Endothelial cell of umbilical vein (primary cell): ENCODE measurements at regions not wholly inside any gene's neighbourhood (a gene's known extent, or its start where the extent isn't known, plus 50 kb on each side); places are given as distances from the start of the nearest gene placed in this dataset.
"Not testable (repeated sequence)": the region's sequence is repeated elsewhere in the genome, so short reads cannot be mapped to it uniquely, and the experiment has no call there.

Source experiments
- BruUV-seq: library from RNA; stranded (reverse); fragments of 400-500 nt; replicated peaks from 2 replicates; lab custom pipeline; 2021; lab: Mats Ljungman, UMichigan
- CTCF ChIA-PET: fragments of 300-600, 350-600 bp; sonication (Branson Sonifier 250); formaldehyde crosslinking; loops from one replicate; lab custom pipeline; 2021; ENCODE audit warnings: antibody characterized with exemption, inconsistent platforms; lab: Charles Lee
- POLR2A ChIA-PET: fragments of 300-600, 350-600 bp; sonication (Branson Sonifier 250); formaldehyde crosslinking; loops from one replicate; lab custom pipeline; 2021; ENCODE audit warnings: antibody characterized with exemption, inconsistent platforms; lab: Charles Lee
- DNase-seq: peaks from one replicate; pipeline ENCODE4 v3.0.0-alpha.2; 2011; ENCODE audit warnings: low read depth, low spot score
- FAIRE-seq: peaks from 2 replicates; lab custom pipeline; 2011; peaks lifted over from hg19 to GRCh38; lab: Jason Lieb, UNC
- H2AFZ ChIP-seq: 2 replicates; pipeline ENCODE4 v1.6.0; 2012; ENCODE audit warnings: low read depth, low read length, control low read depth, inconsistent platforms
- H3K27ac ChIP-seq: 2 replicates; pipeline ENCODE4 v1.5.1; 2011; ENCODE audit warnings: low read depth, mild to moderate bottlenecking, control low read depth, low read length, moderate library complexity; ENCODE audit not compliant: insufficient read depth
- H3K27me3 ChIP-seq, 2 experiments: 2 replicates each; pipeline versions ENCODE4 v1.6.0 to v1.6.1; 2011; ENCODE audit warnings: low read length in 2 of 2, mixed read lengths in 1 of 2; ENCODE audit not compliant: control insufficient read depth in 2 of 2, insufficient read depth in 2 of 2
- H3K36me3 ChIP-seq, 2 experiments: 2 replicates in 1 of 2; 3 replicates in 1 of 2; pipeline ENCODE4 v1.5.1; 2011; ENCODE audit warnings: low read length in 2 of 2, mild to moderate bottlenecking in 1 of 2, moderate library complexity in 1 of 2; ENCODE audit not compliant: control insufficient read depth in 2 of 2, insufficient read depth in 2 of 2; ENCODE audit errors: extremely low read depth in 1 of 2
- H3K4me1 ChIP-seq: 3 replicates; pipeline ENCODE4 v1.5.1; 2011; ENCODE audit warnings: mild to moderate bottlenecking, low read length; ENCODE audit not compliant: control insufficient read depth, insufficient read depth; ENCODE audit errors: extremely low read depth
- H3K4me2 ChIP-seq: 2 replicates; pipeline ENCODE4 v1.6.1; 2011; ENCODE audit warnings: low read length, control low read depth, mixed read lengths; ENCODE audit not compliant: insufficient read depth
- H3K4me3 ChIP-seq, 3 experiments: fragments of 200-600 bp in 1 of 3; sonication (generic), shearing (Covaris generic) in 1 of 3; replicated peaks in 1 of 3; 2 replicates each; pipeline ENCODE4 v1.5.1; 2011 to 2016; ENCODE audit warnings: control low read depth in 3 of 3, low read length in 3 of 3, mild to moderate bottlenecking in 2 of 3, inconsistent platforms in 1 of 3, low read depth in 1 of 3, moderate library complexity in 1 of 3; ENCODE audit not compliant: insufficient read depth in 1 of 3
- H3K79me2 ChIP-seq: 2 replicates; pipeline ENCODE4 v1.6.0; 2012; ENCODE audit warnings: low read length, inconsistent platforms; ENCODE audit not compliant: control insufficient read depth, insufficient read depth
- H3K9ac ChIP-seq: replicated peaks from 2 replicates; pipeline ENCODE3; 2011; ENCODE audit warnings: low read length, control low read depth; ENCODE audit not compliant: insufficient read depth; ENCODE audit errors: extremely low read depth
- H3K9me1 ChIP-seq: replicated peaks from 3 replicates; pipeline ENCODE4 v1.6.0; 2011; ENCODE audit warnings: mild to moderate bottlenecking, low read length; ENCODE audit not compliant: control insufficient read depth, insufficient read depth; ENCODE audit errors: extremely low read depth
- H3K9me3 ChIP-seq: replicated peaks from 2 replicates; pipeline ENCODE4 v1.5.1; 2012; ENCODE audit warnings: low read length, inconsistent platforms; ENCODE audit not compliant: control insufficient read depth, insufficient read depth
- H4K20me1 ChIP-seq: replicated peaks from 2 replicates; pipeline ENCODE3; 2011; ENCODE audit warnings: mild to moderate bottlenecking, low read length; ENCODE audit not compliant: control insufficient read depth, insufficient read depth; ENCODE audit errors: extremely low read depth
- EZH2 ChIP-seq: IDR thresholded peaks from 2 replicates; pipeline ENCODE4 v1.6.1; 2012; ENCODE audit warnings: borderline replicate concordance, low read depth, mild to moderate bottlenecking, moderate library complexity, low read length, inconsistent platforms; ENCODE audit not compliant: severe bottlenecking
- FOS ChIP-seq: IDR thresholded peaks from 2 replicates; pipeline ENCODE4 v1.6.1; 2011; ENCODE audit warnings: mild to moderate bottlenecking, low read length, moderate library complexity, borderline replicate concordance; ENCODE audit not compliant: insufficient read depth
- GATA2 ChIP-seq: IDR thresholded peaks from 2 replicates; pipeline ENCODE4 v1.7.0; 2011; ENCODE audit warnings: low read depth, mild to moderate bottlenecking, moderate library complexity, mixed read lengths, low read length; ENCODE audit not compliant: insufficient read length, insufficient read depth
- JUN ChIP-seq: IDR thresholded peaks from 2 replicates; pipeline ENCODE4 v1.6.1; 2011; ENCODE audit warnings: borderline replicate concordance, low read depth; ENCODE audit not compliant: insufficient read length, insufficient read depth
- MYC ChIP-seq: IDR thresholded peaks from one replicate; pipeline ENCODE4 v1.6.1; 2011; ENCODE audit warnings: mild to moderate bottlenecking, low read depth, low read length
- POLR2A ChIP-seq: IDR thresholded peaks from 2 replicates; pipeline ENCODE4 v1.6.1; 2012; ENCODE audit warnings: low read depth, mild to moderate bottlenecking, control low read depth, low read length
- dilution Hi-C: fragments of 300-500 bp; cut with MboI; formaldehyde crosslinking; loops from one replicate; pipeline ENCODE4 v1.15.0; 2019; ENCODE audit warnings: low sequenced_read_pairs; ENCODE audit not compliant: extremely low pct_ligation_motif_present
- intact Hi-C: fragments of 100-400 bp; cut with micrococcal nuclease; formaldehyde crosslinking; loops from one replicate; pipeline ENCODE4 v1.10.0; 2022
- TF ChIP-seq, protein P1 (sequence below): IDR thresholded peaks from 2 replicates; pipeline ENCODE4 v1.6.1; 2011; ENCODE audit not compliant: insufficient read depth, insufficient read length
- TF ChIP-seq, protein P2 (sequence below), 2 donors: IDR thresholded peaks; 1 replicate in 1 of 2; 2 replicates in 1 of 2; pipeline ENCODE4 v1.5.1; 2011; ENCODE audit warnings: low read length in 2 of 2, mild to moderate bottlenecking in 2 of 2, moderate library complexity in 2 of 2, control low read depth in 1 of 2, inconsistent platforms in 1 of 2, low read depth in 1 of 2; ENCODE audit not compliant: insufficient read depth in 1 of 2; ENCODE audit errors: extremely low read depth in 1 of 2

DNA sequence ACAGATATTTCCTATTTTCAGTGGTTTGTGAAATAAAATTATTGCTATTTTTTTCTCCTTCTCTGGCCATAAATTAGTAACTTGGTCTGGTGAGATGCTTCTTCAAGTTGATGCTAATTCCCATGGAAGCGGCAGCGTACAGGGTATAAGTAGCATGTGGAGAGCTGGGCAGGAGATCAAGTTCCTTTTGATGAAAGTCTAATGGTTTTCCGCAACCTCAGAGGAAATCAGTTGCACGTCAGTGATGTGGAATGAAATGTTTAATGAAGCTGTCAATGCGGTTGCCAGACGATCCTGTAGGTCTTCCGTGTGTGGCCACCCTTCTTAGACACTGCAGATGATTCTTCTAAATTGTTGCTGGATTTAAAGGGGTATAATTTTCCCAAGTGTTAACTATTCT is 236.4 kb upstream of the GRM3 start:
- no peak for DNase-seq

DNA sequence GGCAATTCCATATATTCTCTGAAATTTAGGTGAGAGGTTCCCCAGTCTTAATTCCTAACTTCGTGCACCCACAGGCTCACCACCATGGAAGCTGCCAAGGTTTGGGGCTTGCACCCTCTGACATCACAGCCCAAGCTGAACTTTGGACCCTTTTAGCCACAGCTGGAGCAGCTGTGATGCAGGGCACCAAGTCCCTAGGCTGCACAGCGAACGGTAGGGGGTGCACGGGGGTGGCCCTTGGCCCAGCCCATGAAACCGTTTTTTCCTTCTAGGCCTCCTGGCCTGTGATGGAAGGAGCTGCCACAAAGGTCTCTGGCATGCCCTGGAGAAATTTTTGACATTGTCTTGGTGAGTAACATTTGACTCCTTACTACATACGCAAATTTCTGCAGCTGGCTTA is 251.9 kb upstream of the GRM3 start:
- POLR2A ChIA-PET = no interaction called here
- dilution Hi-C loops = no loop called here
- H3K27me3 ChIP-seq = no peaks in the 10 kb centered on the region
- H3K9me1 ChIP-seq = no peaks in the 10 kb centered on the region
- H3K4me3 ChIP-seq = no peak overlapping the region
- H3K9me3 ChIP-seq = no peaks in the 10 kb centered on the region
- H3K27ac ChIP-seq = no peak overlapping the region
- H3K36me3 ChIP-seq = no peaks in the 10 kb centered on the region
- no peak overlapping the region for H2AFZ ChIP-seq
- H3K4me2 ChIP-seq = no peak overlapping the region
- TF ChIP-seq MYC (no peak), EZH2 (no peak), JUN (no peak), FOS (no peak), GATA2 (no peak), POLR2A (no peak)
- DNase-seq (no peak), FAIRE-seq (no peak)
- H4K20me1 ChIP-seq = no peaks in the 10 kb centered on the region
- CTCF ChIA-PET = no interaction called here
- no peaks in the 10 kb centered on the region for H3K79me2 ChIP-seq
- BruUV-seq = no TSS peak
- no peaks in the 10 kb centered on the region for H3K4me1 ChIP-seq
- no peak overlapping the region for H3K9ac ChIP-seq
- intact Hi-C loops = no loop called here

More for the DNA sequence above, 236.4 kb upstream of the GRM3 start:
- no peaks in the 10 kb centered on the region for H4K20me1 ChIP-seq
- no peak overlapping the region for H3K27ac ChIP-seq
- H3K4me3 ChIP-seq = no peak overlapping the region
- intact Hi-C loops (no loop called here), dilution Hi-C loops (no loop called here)
- ChIA-PET POLR2A (no interaction called here), CTCF (interaction anchor here (1.1 kb wide), 1 partner anchor 54 kb away, joined by 3 read pairs; no protein-coding TSS in a partner anchor)
- no peak overlapping the region for H3K4me2 ChIP-seq
- H3K9me1 ChIP-seq = no peaks in the 10 kb centered on the region
- TF ChIP-seq, protein P1, sequence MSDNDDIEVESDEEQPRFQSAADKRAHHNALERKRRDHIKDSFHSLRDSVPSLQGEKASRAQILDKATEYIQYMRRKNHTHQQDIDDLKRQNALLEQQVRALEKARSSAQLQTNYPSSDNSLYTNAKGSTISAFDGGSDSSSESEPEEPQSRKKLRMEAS = no peak
- no peak for TF ChIP-seq POLR2A
- TF ChIP-seq, protein P2, sequence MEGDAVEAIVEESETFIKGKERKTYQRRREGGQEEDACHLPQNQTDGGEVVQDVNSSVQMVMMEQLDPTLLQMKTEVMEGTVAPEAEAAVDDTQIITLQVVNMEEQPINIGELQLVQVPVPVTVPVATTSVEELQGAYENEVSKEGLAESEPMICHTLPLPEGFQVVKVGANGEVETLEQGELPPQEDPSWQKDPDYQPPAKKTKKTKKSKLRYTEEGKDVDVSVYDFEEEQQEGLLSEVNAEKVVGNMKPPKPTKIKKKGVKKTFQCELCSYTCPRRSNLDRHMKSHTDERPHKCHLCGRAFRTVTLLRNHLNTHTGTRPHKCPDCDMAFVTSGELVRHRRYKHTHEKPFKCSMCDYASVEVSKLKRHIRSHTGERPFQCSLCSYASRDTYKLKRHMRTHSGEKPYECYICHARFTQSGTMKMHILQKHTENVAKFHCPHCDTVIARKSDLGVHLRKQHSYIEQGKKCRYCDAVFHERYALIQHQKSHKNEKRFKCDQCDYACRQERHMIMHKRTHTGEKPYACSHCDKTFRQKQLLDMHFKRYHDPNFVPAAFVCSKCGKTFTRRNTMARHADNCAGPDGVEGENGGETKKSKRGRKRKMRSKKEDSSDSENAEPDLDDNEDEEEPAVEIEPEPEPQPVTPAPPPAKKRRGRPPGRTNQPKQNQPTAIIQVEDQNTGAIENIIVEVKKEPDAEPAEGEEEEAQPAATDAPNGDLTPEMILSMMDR (IDR thresholded peaks at IDR 0.05; ENCODE audit: extremely low read depth in 1 of 2, insufficient read depth in 1 of 2, low read depth in 1 of 2, low read length in 2 of 2) = no peak
- H3K9me3 ChIP-seq = no peaks in the 10 kb centered on the region
- no peak for FAIRE-seq
- no peaks in the 10 kb centered on the region for H3K36me3 ChIP-seq
- H3K79me2 ChIP-seq = no peaks in the 10 kb centered on the region
- H3K4me1 ChIP-seq = no peaks in the 10 kb centered on the region
- H2AFZ ChIP-seq = no peak overlapping the region
- H3K9ac ChIP-seq = no peak overlapping the region
- H3K27me3 ChIP-seq = no peaks in the 10 kb centered on the region
- BruUV-seq = no TSS peak

DNA sequence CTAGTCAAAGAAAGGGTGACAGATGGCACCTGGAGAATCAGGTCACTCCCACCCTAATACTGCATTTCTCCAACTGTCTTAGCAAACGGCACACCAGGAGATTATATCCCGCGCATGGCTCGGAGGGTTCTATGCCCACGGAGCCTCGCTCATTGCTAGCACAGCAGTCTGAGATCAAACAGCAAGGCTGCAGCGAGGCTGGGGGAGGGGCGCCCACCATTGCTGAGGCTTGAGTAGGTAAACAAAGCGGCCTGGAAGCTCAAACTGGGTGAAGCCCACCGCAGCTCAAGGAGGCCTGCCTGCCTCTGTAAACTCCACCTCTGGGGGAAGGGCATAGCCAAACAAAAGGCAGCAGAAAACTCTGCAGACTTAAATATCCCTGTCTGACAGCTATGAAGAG is 268.1 kb upstream of the GRM3 start:
- H3K27ac ChIP-seq, intact Hi-C loops, H3K4me3 ChIP-seq, FAIRE-seq, H3K79me2 ChIP-seq, H2AFZ ChIP-seq, CTCF ChIA-PET, POLR2A ChIA-PET, DNase-seq, H3K9me3 ChIP-seq, dilution Hi-C loops, H3K9ac ChIP-seq, H3K36me3 ChIP-seq, H3K4me1 ChIP-seq, H4K20me1 ChIP-seq, H3K27me3 ChIP-seq, H3K4me2 ChIP-seq, H3K9me1 ChIP-seq, BruUV-seq: not testable (repeated sequence)
